ENCODE measurements at regions not wholly inside any gene's neighbourhood (a gene's known extent, or its start where the extent isn't known, plus 50 kb on each side); places are given as distances from the start of the nearest gene placed in this dataset.

GRCh38 chr5:5066276-5067186 lies 73.6 kb upstream of the ADAMTS16 start:
- no peak for DNase-seq

GRCh38 chr5:5069851-5070250 lies 70.3 kb upstream of the ADAMTS16 start:
- DNase-seq, result no peak

- DNase-seq, result no peak
Observed at GRCh38 chr5:5071554-5071953, 68.6 kb upstream of the ADAMTS16 start.

GRCh38 chr5:5077236-5077635 lies 62.9 kb upstream of the ADAMTS16 start:
- DNase-seq, result no peak

- DNase-seq, result peak; percentile 48
Observed at GRCh38 chr5:5078009-5078897, 61.9 kb upstream of the ADAMTS16 start.

- peak; percentile 19 for DNase-seq
Observed at GRCh38 chr5:5079876-5080275, 60.3 kb upstream of the ADAMTS16 start.

- peak; percentile 22 for DNase-seq
Observed at GRCh38 chr5:5080790-5081189, 59.3 kb upstream of the ADAMTS16 start.

- no peak for DNase-seq
Observed at GRCh38 chr5:5085381-5085780, 54.7 kb upstream of the ADAMTS16 start.

- no peak for DNase-seq
Observed at GRCh38 chr5:5089895-5090649, 50.1 kb upstream of the ADAMTS16 start.

Measured in left kidney (tissue), 1 donor.